HG03159 (cell line): ENCODE measurements at regions not wholly inside any gene's neighbourhood (a gene's known extent, or its start where the extent isn't known, plus 50 kb on each side); places are given as distances from the start of the nearest gene placed in this dataset.
"Not testable (repeated sequence)": the region's sequence is repeated elsewhere in the genome, so short reads cannot be mapped to it uniquely, and the experiment has no call there.

ENCODE experiments used
- ATAC-seq: cut with Tn5 transposase; IDR thresholded peaks from one replicate; pipeline ENCODE4 v1.9.1; 2021; ENCODE audit warnings: mild to moderate bottlenecking, moderate library complexity; ENCODE audit not compliant: unreplicated experiment

GRCh38 chr1:74818241-74818640 lies 85.3 kb downstream of the TYW3 start:
- no peak for ATAC-seq

- ATAC-seq: no peak
These were observed 85.9 kb downstream of the TYW3 start for GRCh38 chr1:74818661-74819456.

GRCh38 chr1:74822851-74823401 lies 90.0 kb downstream of the TYW3 start:
- no peak for ATAC-seq

DNA sequence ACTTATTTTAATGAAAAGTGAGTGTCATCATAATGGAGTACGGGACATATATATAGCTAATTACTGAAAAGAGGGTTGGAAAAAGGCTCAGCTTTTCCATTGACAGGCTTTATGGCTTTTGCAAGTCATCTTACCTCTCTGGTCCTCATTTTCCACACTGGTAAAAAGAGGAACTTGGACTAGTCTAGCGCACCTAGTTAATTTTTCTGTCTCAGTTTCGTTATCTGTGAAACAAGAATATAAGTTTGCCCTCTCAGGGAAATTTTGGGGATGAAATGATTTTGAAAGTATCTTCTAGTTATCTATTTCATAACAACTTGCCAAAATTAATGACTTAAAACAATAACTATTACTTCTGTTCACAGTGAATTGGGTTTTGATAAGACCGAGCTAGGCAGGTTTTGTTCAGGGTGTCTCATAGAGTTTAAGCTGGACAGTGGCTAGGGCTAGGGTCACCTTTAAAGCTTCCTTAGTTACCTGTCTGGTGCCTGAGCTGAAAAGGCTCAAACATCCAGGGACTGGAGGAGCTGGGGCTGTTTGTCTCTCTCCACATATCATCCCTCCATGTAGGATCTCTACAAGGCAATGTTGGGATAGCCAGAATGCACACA lies 91.7 kb downstream of the TYW3 start:
- ATAC-seq: peak; percentile 95

- no peak for ATAC-seq
These were observed 97.8 kb downstream of the TYW3 start for GRCh38 chr1:74830766-74831165.

DNA sequence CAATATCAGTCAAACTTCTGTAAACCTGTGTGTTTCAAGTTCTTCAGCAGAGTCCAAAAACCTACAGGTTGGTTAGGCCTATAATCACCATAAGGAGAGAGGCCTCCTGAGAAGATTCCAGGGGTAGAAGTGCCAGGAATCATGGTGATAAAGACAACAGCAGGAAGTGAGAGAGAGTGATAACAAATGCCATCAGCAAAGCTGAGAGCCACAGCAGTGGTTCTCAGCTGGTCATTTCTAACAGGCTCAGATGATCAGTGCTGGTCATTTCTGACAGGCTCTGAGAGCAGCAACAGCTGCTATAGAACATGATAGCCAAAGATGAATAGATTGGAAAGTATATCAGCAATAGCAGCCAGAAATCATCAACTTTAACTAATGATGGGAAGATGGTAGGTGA lies 101.3 kb downstream of the TYW3 start:
- no peak for ATAC-seq

DNA sequence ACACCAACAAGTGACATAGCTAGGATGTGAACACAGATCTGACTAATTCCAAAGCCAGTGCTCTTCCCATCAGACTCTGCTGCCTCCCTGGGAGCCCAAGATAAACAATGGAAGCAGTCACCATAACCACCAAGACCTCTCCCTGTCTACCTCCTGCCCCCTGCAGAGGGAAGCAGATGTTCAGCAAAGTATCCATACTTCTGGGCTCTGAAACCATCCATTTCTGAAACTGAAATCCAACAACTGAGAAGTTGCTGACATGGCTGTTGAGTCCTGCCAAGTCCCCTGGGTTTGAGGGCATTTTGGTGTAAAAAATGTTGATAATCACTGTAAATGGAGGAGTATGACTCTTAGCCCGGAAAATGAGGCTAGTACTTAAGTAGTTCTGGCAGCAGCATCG lies 102.1 kb downstream of the TYW3 start:
- no peak for ATAC-seq

- no peak for ATAC-seq
These were observed 109.8 kb downstream of the TYW3 start for GRCh38 chr1:74842726-74843125.

DNA sequence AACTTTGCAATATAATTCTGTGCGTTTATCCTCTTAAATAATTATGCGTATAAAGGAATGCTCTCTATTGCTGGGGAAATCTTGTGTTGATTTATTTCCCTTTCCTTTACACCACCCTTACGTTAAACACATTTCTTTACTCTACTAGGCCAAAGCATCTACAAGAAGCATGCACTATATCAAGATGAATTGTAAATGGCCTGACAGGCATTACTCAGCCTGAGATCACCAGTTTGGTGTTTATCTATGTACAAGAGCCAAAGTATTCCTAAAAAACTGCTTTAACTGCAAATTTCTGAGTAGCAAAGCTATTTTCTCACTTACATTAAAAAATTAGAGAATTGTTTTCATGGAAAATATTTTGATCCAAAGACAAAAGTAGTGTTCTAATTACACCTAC lies 114.8 kb downstream of the TYW3 start:
- no peak for ATAC-seq

DNA sequence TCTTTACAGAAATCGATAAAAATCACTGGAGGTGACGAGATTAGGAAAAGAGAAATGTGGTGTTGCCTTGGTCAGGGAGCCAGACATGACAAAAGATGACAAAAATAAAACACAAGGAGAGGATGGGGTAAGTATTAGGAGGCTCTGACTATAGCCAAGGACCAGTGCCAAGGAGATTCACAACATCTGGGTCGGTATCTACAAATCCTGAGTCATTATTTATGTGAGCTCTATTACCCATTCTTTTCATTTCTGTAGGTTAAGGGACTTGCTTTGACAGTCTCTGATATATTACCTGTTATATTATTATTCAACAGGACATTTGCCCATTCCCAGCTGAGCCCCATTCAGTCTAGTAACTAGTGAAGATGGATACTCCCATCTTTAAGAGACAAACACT lies 120.8 kb downstream of the TYW3 start:
- no peak for ATAC-seq

GRCh38 chr1:74856174-74856573 lies 123.2 kb downstream of the TYW3 start:
- ATAC-seq: no peak

DNA sequence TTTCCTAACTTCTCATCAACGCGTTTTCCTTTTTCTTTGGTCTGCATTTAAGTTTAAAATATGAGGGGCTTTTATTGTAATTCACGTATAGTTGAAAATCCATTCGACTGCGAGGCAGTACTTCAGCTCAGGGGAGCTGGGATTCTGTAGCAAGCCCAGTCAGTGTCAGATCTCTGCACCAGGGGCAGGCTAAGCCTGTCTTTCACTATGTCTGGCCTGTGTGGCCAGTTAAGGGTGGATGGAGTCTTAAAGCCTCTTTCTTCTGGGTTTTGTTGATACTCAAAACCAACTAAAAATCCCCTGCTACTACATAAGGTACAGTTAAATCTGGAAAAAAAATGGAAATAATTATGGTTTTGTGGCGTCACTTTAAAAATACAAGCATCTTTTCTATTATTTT lies 124.7 kb downstream of the TYW3 start:
- ATAC-seq: peak; percentile 35

DNA sequence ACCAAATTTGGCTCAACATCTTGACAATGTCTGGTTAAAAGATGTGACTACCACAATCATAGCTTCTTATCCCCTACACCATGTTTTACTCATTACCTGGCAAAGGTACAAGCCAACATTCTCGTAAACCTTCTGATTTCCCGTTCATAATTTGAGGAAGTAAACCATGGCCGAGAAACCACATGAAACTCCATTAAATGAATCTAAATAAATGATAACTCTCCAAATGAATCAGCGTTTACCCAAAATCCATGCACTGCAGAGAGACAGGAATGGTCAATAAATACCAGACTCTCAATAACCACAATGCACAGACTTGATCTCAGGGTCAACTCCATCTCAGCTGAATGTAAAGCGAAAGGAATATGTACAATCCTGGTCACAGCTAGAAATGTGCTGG lies 125.2 kb downstream of the TYW3 start:
- ATAC-seq: peak; percentile 72

DNA sequence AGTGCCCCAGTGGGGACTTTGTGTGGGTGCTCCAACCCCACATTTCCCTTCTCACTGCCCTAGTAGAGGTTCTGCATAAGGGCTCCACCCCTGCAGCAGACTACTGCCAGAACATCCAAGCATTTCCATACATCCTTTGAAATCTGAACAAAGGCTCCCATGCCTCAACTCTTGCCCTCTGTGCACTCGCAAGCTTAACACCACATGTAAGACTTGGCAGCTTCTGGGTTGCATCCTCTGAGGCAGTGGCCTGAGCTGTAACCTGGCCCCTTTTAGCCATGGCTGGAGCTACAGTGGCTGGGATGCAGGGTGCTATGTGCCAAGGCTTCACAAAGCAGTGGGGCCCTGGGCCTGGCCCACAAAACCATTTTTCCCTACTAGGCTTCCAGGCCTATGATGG lies 128.9 kb downstream of the TYW3 start:
- no peak for ATAC-seq

DNA sequence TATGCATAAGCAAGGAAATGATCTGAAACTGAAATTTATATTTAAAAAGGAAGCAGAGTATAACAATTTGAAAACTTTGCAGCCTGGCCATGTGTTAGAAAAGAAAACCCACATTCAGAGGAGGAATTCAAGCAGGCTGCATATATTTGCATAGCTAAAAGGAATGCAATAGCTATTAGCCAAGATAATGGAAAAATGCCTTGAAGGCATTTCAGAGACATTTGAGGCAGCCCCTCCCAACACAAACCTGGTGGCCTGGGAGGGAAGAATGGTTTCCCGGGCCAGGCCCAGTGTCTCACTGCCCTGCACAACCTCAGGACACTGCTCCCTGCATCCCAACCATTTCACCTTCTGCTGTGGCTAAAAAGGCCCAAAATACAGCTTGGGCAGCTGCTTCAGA lies 136.8 kb downstream of the TYW3 start:
- ATAC-seq: no peak

- not testable (repeated sequence) for ATAC-seq
These were observed 144.4 kb downstream of the TYW3 start for GRCh38 chr1:74877366-74877765.

DNA sequence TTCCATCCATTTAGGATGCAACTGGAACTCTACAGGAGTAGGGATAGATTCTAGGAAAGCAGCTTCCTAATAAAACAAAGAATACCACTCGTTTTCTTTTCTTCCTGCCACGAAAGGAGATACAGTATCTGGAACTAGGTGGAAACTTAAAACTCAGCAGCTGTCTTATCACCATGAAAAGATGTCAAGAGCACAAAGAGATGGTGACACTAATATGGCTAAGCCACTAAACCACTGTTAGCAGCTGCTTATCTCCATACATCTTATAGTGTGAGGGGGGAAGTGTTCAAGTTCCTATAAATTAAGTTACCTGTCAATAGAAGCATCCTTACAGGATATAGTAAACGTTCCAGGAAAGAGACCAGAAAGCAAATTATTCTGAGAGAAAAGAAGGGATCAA lies 162.5 kb downstream of the TYW3 start:
- no peak for ATAC-seq

GRCh38 chr1:74908131-74908530 lies 175.2 kb downstream of the TYW3 start:
- no peak for ATAC-seq

- no peak for ATAC-seq
These were observed 175.8 kb downstream of the TYW3 start for GRCh38 chr1:74908797-74909196.

GRCh38 chr1:74913978-74914377 lies 181.0 kb downstream of the TYW3 start:
- ATAC-seq: no peak

GRCh38 chr1:74933500-74933899 lies 200.5 kb downstream of the TYW3 start:
- no peak for ATAC-seq

DNA sequence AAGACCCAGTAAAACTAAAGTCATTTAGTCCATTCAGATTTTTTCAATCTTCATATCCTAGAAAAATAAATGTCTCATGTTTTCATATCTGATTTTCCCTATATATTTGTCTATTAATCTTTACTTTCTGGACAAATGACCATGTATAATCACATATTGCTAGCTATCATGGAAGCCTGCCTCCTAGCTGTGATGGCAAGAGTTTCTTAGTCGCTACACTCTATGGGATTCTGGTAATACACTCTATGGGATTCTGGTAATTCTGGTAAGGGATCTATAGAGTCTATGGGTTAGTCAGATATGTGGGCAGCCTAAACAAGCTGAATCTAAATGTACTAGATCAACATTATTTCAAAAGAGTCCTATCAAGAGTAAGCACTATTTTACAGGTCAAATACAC lies 198.7 kb upstream of the LHX8 start:
- ATAC-seq: no peak
